Astrocyte (in vitro differentiated cells and primary cell): ENCODE measurements at regions not wholly inside any gene's neighbourhood (a gene's known extent, or its start where the extent isn't known, plus 50 kb on each side); places are given as distances from the start of the nearest gene placed in this dataset.

ENCODE experiments used
- CTCF ChIP-seq: IDR thresholded peaks from 2 replicates; pipeline ENCODE4 v1.5.1; 2011; ENCODE audit warnings: low read depth, mild to moderate bottlenecking, inconsistent platforms, low read length, moderate library complexity; ENCODE audit not compliant: insufficient read depth
- EZH2 ChIP-seq: IDR thresholded peaks from 2 replicates; pipeline ENCODE4 v1.6.1; 2012; ENCODE audit warnings: mild to moderate bottlenecking, low read length, inconsistent platforms; ENCODE audit not compliant: insufficient read depth

- no peak for TF ChIP-seq CTCF
- TF ChIP-seq EZH2: no peak
These were observed 101.2 kb upstream of the SEC61G start for GRCh38 chr7:54860003-54860775.
